ENCODE measurements at regions not wholly inside any gene's neighbourhood (a gene's known extent, or its start where the extent isn't known, plus 50 kb on each side); places are given as distances from the start of the nearest gene placed in this dataset.

GRCh38 chr2:67560771-67561456 lies 163.8 kb downstream of the ETAA1 start:
- no peak for TF ChIP-seq CTCF (conservative IDR thresholded peaks at IDR 0.05; ENCODE audit: low read depth, low read length)
- DNase-seq (ENCODE audit: low read depth), result no peak
- no peak overlapping the region for H3K4me3 ChIP-seq (ENCODE audit: low read depth, low read length)

GRCh38 chr2:67561457-67561965 lies 164.4 kb downstream of the ETAA1 start:
- DNase-seq (ENCODE audit: low read depth), result peak; percentile 86
- no peak overlapping the region for H3K4me3 ChIP-seq (ENCODE audit: low read depth, low read length)
- TF ChIP-seq CTCF (conservative IDR thresholded peaks at IDR 0.05; ENCODE audit: low read depth, low read length), result no peak

GRCh38 chr2:67564076-67564475 lies 166.9 kb downstream of the ETAA1 start:
- no peak for TF ChIP-seq CTCF (conservative IDR thresholded peaks at IDR 0.05; ENCODE audit: low read depth, low read length)
- H3K4me3 ChIP-seq (ENCODE audit: low read depth, low read length), result no peak overlapping the region
- DNase-seq (ENCODE audit: low read depth), result no peak

GRCh38 chr2:67564626-67565025 lies 167.5 kb downstream of the ETAA1 start:
- no peak for TF ChIP-seq CTCF (conservative IDR thresholded peaks at IDR 0.05; ENCODE audit: low read depth, low read length)
- DNase-seq (ENCODE audit: low read depth), result no peak
- H3K4me3 ChIP-seq (ENCODE audit: low read depth, low read length), result no peak overlapping the region

- no peak for TF ChIP-seq CTCF (conservative IDR thresholded peaks at IDR 0.05; ENCODE audit: low read depth, low read length)
- no peak for DNase-seq (ENCODE audit: low read depth)
- H3K4me3 ChIP-seq (ENCODE audit: low read depth, low read length), result no peak overlapping the region
Observed at GRCh38 chr2:67565262-67565661, 168.1 kb downstream of the ETAA1 start.

- no peak for DNase-seq (ENCODE audit: low read depth)
Observed at GRCh38 chr2:67565761-67566160, 168.6 kb downstream of the ETAA1 start.

More at GRCh38 chr2:67565761-67566160, 168.6 kb downstream of the ETAA1 start:
- H3K4me3 ChIP-seq (ENCODE audit: low read depth, low read length), result no peak overlapping the region
- no peak for TF ChIP-seq CTCF (conservative IDR thresholded peaks at IDR 0.05; ENCODE audit: low read depth, low read length)
